Left lung (tissue), 4 donors: ENCODE measurements at regions not wholly inside any gene's neighbourhood (a gene's known extent, or its start where the extent isn't known, plus 50 kb on each side); places are given as distances from the start of the nearest gene placed in this dataset.
A peak's percentile ranks its signal among the peaks of the same experiment; 100 is the strongest.

Source experiments
- ATAC-seq: fragments of 200-7000 bp; cut with Tn5 transposase; one replicate; pipeline ENCODE4 v1.9.1; 2020; ENCODE audit warnings: moderate library complexity
- DNase-seq, 4 donors: peaks; one replicate each; pipeline ENCODE4 v3.0.0-alpha.2; 2013 to 2020
- H3K27ac ChIP-seq, 2 donors: fragments of 200-600 bp; sonication (generic) in 1 of 2; one replicate each; pipeline versions ENCODE4 v1.5.0 to v1.8.0; 2020 to 2021
- H3K27me3 ChIP-seq, 2 donors: fragments of 200-600 bp; sonication (generic) in 1 of 2; one replicate each; pipeline versions ENCODE4 v1.5.0 to v1.8.0; 2020 to 2021
- H3K36me3 ChIP-seq, 2 donors: fragments of 200-600 bp; sonication (generic) in 1 of 2; one replicate each; pipeline versions ENCODE4 v1.5.0 to v1.8.0; 2020 to 2021
- H3K4me1 ChIP-seq, 2 donors: fragments of 200-600 bp; one replicate each; pipeline ENCODE4 v1.8.0; 2021
- H3K4me3 ChIP-seq, 2 donors: fragments of 200-600 bp; sonication (generic) in 1 of 2; one replicate each; pipeline versions ENCODE4 v1.5.0 to v1.8.0; 2020 to 2021; ENCODE audit warnings: mild to moderate bottlenecking in 1 of 2
- H3K9me3 ChIP-seq, 2 donors: fragments of 200-600 bp; sonication (generic) in 1 of 2; one replicate each; pipeline versions ENCODE4 v1.5.0 to v1.8.0; 2020 to 2021
- CTCF ChIP-seq, 2 donors: fragments of 200-600 bp; sonication (generic) in 1 of 2; IDR thresholded peaks; one replicate each; pipeline versions ENCODE4 v1.5.0 to v1.8.0; 2021; ENCODE audit warnings: antibody characterized with exemption in 2 of 2
- intact Hi-C, 2 donors: fragments of 100-400 bp; cut with DNase I; formaldehyde crosslinking; loops; one replicate each; pipeline versions ENCODE4 v1.11.2 to v1.14.2; 2022
- donor health status: DM: no; HTN: yes; CAD: no.
- donor health status: DM: no; HTN: no; CAD: no.

DNA sequence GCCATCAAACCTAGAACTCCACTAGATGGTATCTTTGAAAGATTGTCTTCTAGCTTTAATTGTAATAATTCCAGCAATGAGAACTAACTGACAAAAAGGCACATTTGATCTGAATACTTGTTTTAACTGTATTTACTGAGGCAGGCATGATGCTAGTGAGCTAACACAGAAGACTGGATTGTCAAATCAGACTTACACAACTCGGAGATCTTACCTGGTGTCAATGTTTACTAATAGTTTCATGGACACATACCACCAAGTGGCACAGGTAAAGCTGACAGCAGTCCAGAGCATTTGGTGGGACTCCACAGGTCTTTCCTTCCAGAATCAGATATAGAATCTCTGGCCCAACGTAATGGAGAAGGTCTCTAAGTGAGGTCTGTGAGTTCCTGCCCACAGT lies 229.9 kb upstream of the BOD1L1 start:
- Histone ChIP-seq H3K4me3 (no peak overlapping the region), H3K36me3 (no peaks in the 10 kb centered on the region), H3K9me3 (peaks cover 0 to 5% of the 10 kb centered on the region in 2 donors), H3K27me3 (no peaks in the 10 kb centered on the region), H3K27ac (no peak overlapping the region), H3K4me1 (no peaks in the 10 kb centered on the region)
- no peak for TF ChIP-seq CTCF (IDR thresholded peaks at IDR 0.05)
- ATAC-seq = no peak
- intact Hi-C loops = no loop called here
- no peak for DNase-seq

- ATAC-seq = no peak
- Histone ChIP-seq H3K4me3 (no peak overlapping the region), H3K27ac (no peak overlapping the region), H3K36me3 (no peaks in the 10 kb centered on the region), H3K4me1 (no peaks in the 10 kb centered on the region), H3K9me3 (peaks cover 0 to 5% of the 10 kb centered on the region in 2 donors), H3K27me3 (no peaks in the 10 kb centered on the region)
- intact Hi-C loops = no loop called here
- no peak for DNase-seq
- TF ChIP-seq CTCF (IDR thresholded peaks at IDR 0.05) = no peak
These were observed 230.3 kb upstream of the BOD1L1 start for GRCh38 chr4:13857800-13858199.

- ATAC-seq = no peak
- H3K4me3 ChIP-seq = no peak overlapping the region
- no peaks in the 10 kb centered on the region for H3K4me1 ChIP-seq
- no peak for TF ChIP-seq CTCF (IDR thresholded peaks at IDR 0.05)
- peaks cover 0 to 11% of the 10 kb centered on the region in 2 donors for H3K9me3 ChIP-seq
- no peak overlapping the region for H3K27ac ChIP-seq
- intact Hi-C loops = no loop called here
- no peaks in the 10 kb centered on the region for H3K36me3 ChIP-seq
- no peak for DNase-seq
- no peaks in the 10 kb centered on the region for H3K27me3 ChIP-seq
These were observed 231.9 kb upstream of the BOD1L1 start for GRCh38 chr4:13859423-13859822.

- Histone ChIP-seq H3K4me3 (no peak overlapping the region), H3K4me1 (no peaks in the 10 kb centered on the region), H3K9me3 (peaks cover 0 to 11% of the 10 kb centered on the region in 2 donors), H3K36me3 (no peaks in the 10 kb centered on the region), H3K27me3 (no peaks in the 10 kb centered on the region), H3K27ac (no peak overlapping the region)
- TF ChIP-seq CTCF (IDR thresholded peaks at IDR 0.05) = no peak
- ATAC-seq = no peak
- intact Hi-C loops = no loop called here
- DNase-seq = no peak
These were observed 232.6 kb upstream of the BOD1L1 start for GRCh38 chr4:13860126-13860525.

DNA sequence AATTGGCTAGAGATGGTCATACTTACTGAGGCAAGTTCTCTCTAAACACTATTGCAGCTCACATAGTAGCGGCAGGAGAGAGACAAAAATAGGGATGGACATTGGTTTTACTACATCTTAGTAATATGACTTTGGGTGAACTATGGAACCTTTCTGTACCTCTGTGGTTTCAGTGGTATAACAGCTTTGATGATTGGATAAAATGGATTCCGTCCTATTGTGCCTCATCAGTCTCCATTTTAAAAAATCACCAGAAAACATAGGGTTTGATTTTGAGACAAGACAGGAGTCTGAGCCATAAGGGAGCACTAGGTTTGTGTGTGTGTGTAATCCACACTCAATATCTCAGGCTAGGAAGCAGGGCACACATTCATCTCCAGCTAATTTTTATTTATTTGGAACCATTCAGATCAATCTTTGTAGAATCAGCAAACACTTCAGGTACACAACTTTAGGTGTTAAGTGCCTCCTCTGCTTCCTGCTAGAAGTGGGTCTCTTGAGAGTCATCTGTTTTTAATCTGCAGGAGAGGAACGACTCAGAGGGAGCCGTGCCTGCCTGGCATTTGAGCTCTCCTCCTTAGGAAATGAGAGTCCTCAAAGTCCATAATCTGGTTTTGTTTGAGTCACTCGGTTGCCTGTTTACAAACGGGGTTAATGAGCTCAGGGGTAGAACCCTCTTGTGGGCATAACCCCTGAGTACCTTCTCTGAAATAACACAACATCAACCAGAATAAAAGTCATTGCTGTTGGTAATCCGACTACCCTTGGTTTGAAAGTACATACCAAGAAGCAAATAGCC lies 238.5 kb upstream of the BOD1L1 start:
- Histone ChIP-seq H3K36me3 (no peaks in the 10 kb centered on the region), H3K4me1 (no peaks in the 10 kb centered on the region), H3K4me3 (no peak overlapping the region), H3K27ac (no peak overlapping the region), H3K9me3 (peaks cover 0 to 11% of the 10 kb centered on the region in 2 donors), H3K27me3 (no peaks in the 10 kb centered on the region)
- no peak for DNase-seq
- TF ChIP-seq CTCF (IDR thresholded peaks at IDR 0.05) = no peak
- ATAC-seq = peak; percentile 81
- intact Hi-C loops = no loop called here
